Fibroblast of lung (primary cell): ENCODE measurements at regions not wholly inside any gene's neighbourhood (a gene's known extent, or its start where the extent isn't known, plus 50 kb on each side); places are given as distances from the start of the nearest gene placed in this dataset.

Source experiments
- CTCF ChIP-seq, 2 donors: IDR thresholded peaks in 1 of 2; conservative IDR thresholded peaks in 1 of 2; 1 replicate in 1 of 2; 2 replicates in 1 of 2; pipeline ENCODE4 v1.5.1; 2011 to 2012; ENCODE audit warnings: low read length in 2 of 2, control low read depth in 1 of 2, inconsistent platforms in 1 of 2, low read depth in 1 of 2, mild to moderate bottlenecking in 1 of 2
- EZH2 ChIP-seq: IDR thresholded peaks from 2 replicates; pipeline ENCODE4 v1.5.1; 2012; ENCODE audit warnings: low read length, control low read depth, mild to moderate bottlenecking; ENCODE audit errors: missing control alignments

GRCh38 chr12:91983935-91984334 lies 161.7 kb downstream of the BTG1 start:
- TF ChIP-seq CTCF (conservative IDR thresholded peaks at IDR 0.05 in 1 of 2, IDR thresholded peaks at IDR 0.05 in 1 of 2; ENCODE audit: low read depth in 1 of 2, low read length in 2 of 2): no peak
- no peak for TF ChIP-seq EZH2
